ENCODE measurements at regions not wholly inside any gene's neighbourhood (a gene's known extent, or its start where the extent isn't known, plus 50 kb on each side); places are given as distances from the start of the nearest gene placed in this dataset.

DNA sequence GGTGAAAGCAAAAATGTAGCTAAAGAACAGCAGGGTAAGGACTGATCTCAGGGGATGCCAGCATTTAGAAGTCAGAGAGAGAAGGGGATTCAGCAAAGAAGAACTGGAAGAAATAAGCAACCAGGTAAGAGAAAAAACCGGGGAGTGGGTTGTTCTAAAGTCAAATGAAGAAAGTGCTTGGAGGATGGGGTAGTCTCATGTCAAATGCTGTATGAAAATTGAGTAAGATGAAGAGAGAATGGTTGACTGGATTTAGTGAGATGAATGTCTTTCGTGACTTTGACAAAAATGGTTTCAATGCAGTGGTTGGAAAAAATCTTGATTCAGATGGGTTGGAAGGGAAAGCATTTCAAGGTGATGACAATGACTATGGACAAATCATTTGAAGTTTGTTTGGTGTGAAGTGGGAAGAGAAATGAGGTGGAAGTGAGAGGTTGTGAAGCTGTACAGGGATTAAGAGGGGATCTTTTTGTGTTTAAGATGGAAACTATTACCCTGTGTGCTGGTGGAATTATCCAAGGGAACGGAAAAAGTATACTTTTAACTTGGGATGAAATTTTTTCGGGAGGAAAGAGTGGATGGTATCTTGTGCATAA is 484.0 kb downstream of the ETS1 start:
- no peak for TF ChIP-seq POU2F2 (IDR thresholded peaks at IDR 0.05; ENCODE audit: low read depth, low read length)
- TF ChIP-seq TAF1 (IDR thresholded peaks at IDR 0.05; ENCODE audit: low read depth, low read length) = no peak
- TF ChIP-seq POLR2AphosphoS5 (IDR thresholded peaks at IDR 0.05; ENCODE audit: low read depth, low read length) = no peak
- TF ChIP-seq SPI1 (IDR thresholded peaks at IDR 0.05; ENCODE audit: low read depth, low read length) = no peak
- TF ChIP-seq PAX5 (IDR thresholded peaks at IDR 0.05; ENCODE audit: insufficient read depth, low read length, severe bottlenecking) = no peak
- TF ChIP-seq POLR2A (IDR thresholded peaks at IDR 0.05; ENCODE audit: low read depth, low read length) = no peak
- FAIRE-seq (no peak), DNase-seq (ENCODE audit: insufficient read length, low spot score) (no peak)

GRCh38 chr11:128098781-128099180 is 488.6 kb downstream of the ETS1 start:
- no peak for DNase-seq (ENCODE audit: insufficient read length, low spot score)
- TF ChIP-seq POLR2A (IDR thresholded peaks at IDR 0.05; ENCODE audit: low read depth, low read length) (no peak), TAF1 (IDR thresholded peaks at IDR 0.05; ENCODE audit: low read depth, low read length) (no peak), POLR2AphosphoS5 (IDR thresholded peaks at IDR 0.05; ENCODE audit: low read depth, low read length) (no peak), SPI1 (IDR thresholded peaks at IDR 0.05; ENCODE audit: low read depth, low read length) (no peak), PAX5 (IDR thresholded peaks at IDR 0.05; ENCODE audit: insufficient read depth, low read length, severe bottlenecking) (no peak), POU2F2 (IDR thresholded peaks at IDR 0.05; ENCODE audit: low read depth, low read length) (no peak)
- FAIRE-seq = no peak

DNA sequence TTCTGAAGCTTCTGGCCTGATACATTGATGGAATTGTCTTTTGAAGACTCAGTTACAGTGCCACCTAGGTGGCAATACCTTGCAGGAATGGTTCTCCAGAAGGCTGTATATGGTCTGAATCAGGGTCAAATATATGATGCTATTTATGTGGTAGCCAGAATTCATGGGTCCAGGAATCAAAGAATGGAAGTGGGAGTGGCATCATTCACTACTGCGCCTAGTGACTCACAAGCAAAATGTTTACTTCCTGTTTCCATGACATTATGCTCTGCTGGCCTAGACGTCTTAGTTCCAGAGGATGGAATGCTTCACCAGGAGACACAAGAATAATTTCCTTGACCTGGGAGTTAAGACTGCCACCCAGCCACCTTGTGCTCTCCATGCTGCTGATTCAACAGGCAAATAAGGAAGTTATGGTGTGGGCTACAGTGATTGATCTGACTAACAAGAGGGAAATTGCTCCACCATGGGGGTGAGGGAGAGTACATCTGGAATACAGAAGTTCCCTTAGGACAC is 491.8 kb downstream of the ETS1 start:
- TF ChIP-seq TAF1 (IDR thresholded peaks at IDR 0.05; ENCODE audit: low read depth, low read length) (no peak), POU2F2 (IDR thresholded peaks at IDR 0.05; ENCODE audit: low read depth, low read length) (no peak), POLR2AphosphoS5 (IDR thresholded peaks at IDR 0.05; ENCODE audit: low read depth, low read length) (no peak), SPI1 (IDR thresholded peaks at IDR 0.05; ENCODE audit: low read depth, low read length) (no peak), PAX5 (IDR thresholded peaks at IDR 0.05; ENCODE audit: insufficient read depth, low read length, severe bottlenecking) (no peak), POLR2A (IDR thresholded peaks at IDR 0.05; ENCODE audit: low read depth, low read length) (no peak)
- no peak for FAIRE-seq

GRCh38 chr11:128093689-128094088 is 493.7 kb downstream of the ETS1 start:
- DNase-seq (ENCODE audit: insufficient read length, low spot score) = no peak
- FAIRE-seq = no peak
- TF ChIP-seq POLR2AphosphoS5 (IDR thresholded peaks at IDR 0.05; ENCODE audit: low read depth, low read length) (no peak), SPI1 (IDR thresholded peaks at IDR 0.05; ENCODE audit: low read depth, low read length) (no peak), PAX5 (IDR thresholded peaks at IDR 0.05; ENCODE audit: insufficient read depth, low read length, severe bottlenecking) (no peak), POLR2A (IDR thresholded peaks at IDR 0.05; ENCODE audit: low read depth, low read length) (no peak), TAF1 (IDR thresholded peaks at IDR 0.05; ENCODE audit: low read depth, low read length) (no peak), POU2F2 (IDR thresholded peaks at IDR 0.05; ENCODE audit: low read depth, low read length) (no peak)

More for the DNA sequence above, 491.8 kb downstream of the ETS1 start:
- DNase-seq (ENCODE audit: insufficient read length, low spot score) = no peak

DNA sequence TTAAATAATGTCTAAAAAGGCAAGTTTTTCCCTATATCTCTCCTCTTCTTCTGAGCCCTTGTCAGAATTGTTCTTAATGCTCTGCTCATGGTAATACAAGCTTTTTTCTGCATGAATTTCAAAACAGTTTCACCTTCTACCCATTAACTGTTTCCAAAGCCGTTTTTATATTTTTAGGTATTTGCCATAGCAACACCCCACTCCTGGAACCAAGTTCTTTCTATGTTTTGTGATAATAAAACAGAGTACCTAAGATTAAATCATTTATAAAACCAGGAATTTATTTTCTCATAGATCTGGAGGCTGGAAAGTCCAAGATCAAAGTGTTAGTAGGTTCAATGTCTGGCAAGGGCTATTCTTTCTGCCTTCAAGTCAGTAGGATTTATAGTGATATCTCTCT is 497.4 kb downstream of the ETS1 start:
- no peak for FAIRE-seq
- no peak for DNase-seq (ENCODE audit: insufficient read length, low spot score)
- TF ChIP-seq TAF1 (IDR thresholded peaks at IDR 0.05; ENCODE audit: low read depth, low read length) (no peak), POLR2AphosphoS5 (IDR thresholded peaks at IDR 0.05; ENCODE audit: low read depth, low read length) (no peak), PAX5 (IDR thresholded peaks at IDR 0.05; ENCODE audit: insufficient read depth, low read length, severe bottlenecking) (no peak), POU2F2 (IDR thresholded peaks at IDR 0.05; ENCODE audit: low read depth, low read length) (no peak), POLR2A (IDR thresholded peaks at IDR 0.05; ENCODE audit: low read depth, low read length) (no peak), SPI1 (IDR thresholded peaks at IDR 0.05; ENCODE audit: low read depth, low read length) (no peak)

DNA sequence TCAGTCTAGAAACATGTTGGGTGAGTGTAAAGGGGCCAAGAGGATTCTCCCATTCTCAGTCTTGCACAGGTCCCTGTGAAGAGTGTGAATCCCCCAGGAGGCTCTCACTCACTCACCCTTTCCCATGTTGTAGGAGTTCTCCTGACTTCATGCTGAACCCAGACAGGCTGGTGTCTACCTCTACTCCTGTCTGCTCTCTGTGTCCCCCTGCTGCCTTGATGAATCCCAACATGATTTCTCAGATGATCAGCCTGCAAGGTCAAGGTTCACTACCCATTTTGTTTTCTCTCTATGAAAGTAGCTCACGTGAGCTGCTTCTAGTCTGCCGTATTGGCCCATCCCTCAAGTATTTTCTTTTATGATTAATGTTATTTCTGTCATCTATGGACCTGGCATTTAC is 500.6 kb downstream of the ETS1 start:
- TF ChIP-seq SPI1 (IDR thresholded peaks at IDR 0.05; ENCODE audit: low read depth, low read length) = no peak
- TF ChIP-seq POLR2AphosphoS5 (IDR thresholded peaks at IDR 0.05; ENCODE audit: low read depth, low read length) = no peak
- no peak for TF ChIP-seq TAF1 (IDR thresholded peaks at IDR 0.05; ENCODE audit: low read depth, low read length)
- no peak for TF ChIP-seq POU2F2 (IDR thresholded peaks at IDR 0.05; ENCODE audit: low read depth, low read length)
- TF ChIP-seq POLR2A (IDR thresholded peaks at IDR 0.05; ENCODE audit: low read depth, low read length) = no peak
- TF ChIP-seq PAX5 (IDR thresholded peaks at IDR 0.05; ENCODE audit: insufficient read depth, low read length, severe bottlenecking) = no peak
- no peak for FAIRE-seq

DNA sequence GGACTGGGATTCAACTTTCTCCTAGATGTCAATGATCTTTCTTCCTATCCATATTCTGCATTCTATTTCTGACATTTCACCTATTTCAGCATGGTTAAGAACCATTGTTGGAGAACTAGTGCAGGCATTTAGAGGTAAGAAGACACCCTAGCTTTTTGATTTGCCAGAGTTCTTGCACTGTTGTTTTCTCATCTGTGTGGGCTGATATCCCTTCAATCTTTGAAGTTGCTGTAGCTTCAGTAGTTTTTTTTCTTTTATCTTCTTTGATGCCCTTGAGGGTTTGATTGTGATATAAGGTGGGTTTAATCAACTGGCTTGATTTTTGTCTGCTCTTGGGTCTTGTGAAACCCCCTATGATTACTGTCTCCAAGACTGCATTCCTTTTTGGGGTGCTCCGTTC is 502.1 kb downstream of the ETS1 start:
- no peak for DNase-seq (ENCODE audit: insufficient read length, low spot score)
- no peak for FAIRE-seq
- no peak for TF ChIP-seq TAF1 (IDR thresholded peaks at IDR 0.05; ENCODE audit: low read depth, low read length)
- no peak for TF ChIP-seq PAX5 (IDR thresholded peaks at IDR 0.05; ENCODE audit: insufficient read depth, low read length, severe bottlenecking)
- TF ChIP-seq POLR2A (IDR thresholded peaks at IDR 0.05; ENCODE audit: low read depth, low read length) = no peak
- TF ChIP-seq POU2F2 (IDR thresholded peaks at IDR 0.05; ENCODE audit: low read depth, low read length) = no peak
- no peak for TF ChIP-seq SPI1 (IDR thresholded peaks at IDR 0.05; ENCODE audit: low read depth, low read length)

More for the DNA sequence above, 500.6 kb downstream of the ETS1 start:
- DNase-seq (ENCODE audit: insufficient read length, low spot score) = no peak

GRCh38 chr11:128082574-128082973 is 504.8 kb downstream of the ETS1 start:
- no peak for DNase-seq (ENCODE audit: insufficient read length, low spot score)
- no peak for TF ChIP-seq TAF1 (IDR thresholded peaks at IDR 0.05; ENCODE audit: low read depth, low read length)
- no peak for TF ChIP-seq POLR2A (IDR thresholded peaks at IDR 0.05; ENCODE audit: low read depth, low read length)
- no peak for TF ChIP-seq POLR2AphosphoS5 (IDR thresholded peaks at IDR 0.05; ENCODE audit: low read depth, low read length)
- TF ChIP-seq SPI1 (IDR thresholded peaks at IDR 0.05; ENCODE audit: low read depth, low read length) = no peak
- TF ChIP-seq POU2F2 (IDR thresholded peaks at IDR 0.05; ENCODE audit: low read depth, low read length) = no peak
- no peak for TF ChIP-seq PAX5 (IDR thresholded peaks at IDR 0.05; ENCODE audit: insufficient read depth, low read length, severe bottlenecking)
- no peak for FAIRE-seq

DNA sequence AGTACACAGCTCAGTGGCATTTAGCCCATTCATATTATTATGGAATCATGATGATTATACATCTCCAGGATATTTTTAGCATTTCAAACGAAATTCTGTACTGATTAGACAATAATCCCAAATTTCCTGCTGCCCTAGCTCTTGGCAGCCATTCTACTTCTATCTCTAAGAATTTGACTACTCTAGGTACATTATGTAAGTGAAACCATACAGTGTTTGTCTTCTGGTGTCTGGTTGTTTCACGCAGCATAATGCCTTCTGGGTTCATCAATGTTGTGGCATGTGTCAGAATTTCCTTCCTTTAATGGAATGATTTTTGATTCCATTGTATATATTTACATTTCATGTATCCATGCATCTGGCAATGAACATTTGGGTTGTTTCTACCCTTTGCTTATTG is 517.7 kb downstream of the ETS1 start:
- TF ChIP-seq PAX5 (IDR thresholded peaks at IDR 0.05; ENCODE audit: insufficient read depth, low read length, severe bottlenecking) = no peak
- DNase-seq (ENCODE audit: insufficient read length, low spot score) (no peak), FAIRE-seq (no peak)

DNA sequence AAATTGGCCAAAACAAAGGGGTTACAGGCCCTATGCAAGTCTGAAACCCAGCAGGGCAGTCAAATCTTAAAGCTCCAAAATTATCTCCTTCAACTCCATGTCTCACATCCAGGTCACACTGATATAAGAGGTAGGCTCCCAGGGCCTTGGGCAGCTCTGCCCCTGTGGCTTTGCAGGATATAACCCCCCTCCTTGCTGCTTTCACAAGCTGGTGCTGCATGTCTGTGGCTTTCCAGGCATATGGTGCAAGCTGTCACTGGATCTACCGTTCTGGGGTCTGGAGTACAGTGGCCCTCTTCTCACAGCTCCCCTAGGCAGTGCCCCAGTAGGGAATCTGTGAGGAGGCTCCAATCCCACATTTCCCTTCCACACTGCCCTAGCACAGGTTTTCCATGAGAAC is 519.6 kb downstream of the ETS1 start:
- DNase-seq (ENCODE audit: insufficient read length, low spot score) (no peak), FAIRE-seq (no peak)
- TF ChIP-seq PAX5 (IDR thresholded peaks at IDR 0.05; ENCODE audit: insufficient read depth, low read length, severe bottlenecking) (no peak), TAF1 (IDR thresholded peaks at IDR 0.05; ENCODE audit: low read depth, low read length) (no peak), POU2F2 (IDR thresholded peaks at IDR 0.05; ENCODE audit: low read depth, low read length) (no peak), SPI1 (IDR thresholded peaks at IDR 0.05; ENCODE audit: low read depth, low read length) (no peak), POLR2A (IDR thresholded peaks at IDR 0.05; ENCODE audit: low read depth, low read length) (no peak), POLR2AphosphoS5 (IDR thresholded peaks at IDR 0.05; ENCODE audit: low read depth, low read length) (no peak)

Measured in GM12891 (cell line).